Peyer's patch (tissue), 4 donors: ENCODE measurements at regions not wholly inside any gene's neighbourhood (a gene's known extent, or its start where the extent isn't known, plus 50 kb on each side); places are given as distances from the start of the nearest gene placed in this dataset.

ENCODE experiments used
- POLR2A ChIP-seq, 2 donors: fragments of 450-650 bp; IDR thresholded peaks; one replicate each; pipeline ENCODE4 v1.5.1; 2017; ENCODE audit warnings: antibody characterized with exemption in 2 of 2, mild to moderate bottlenecking in 2 of 2, moderate library complexity in 2 of 2
- TF ChIP-seq, protein P1 (sequence below), 6 experiments: fragments of 450-650 bp in 4 of 6; fragments of 200-600 bp in 2 of 6; sonication (generic) in 1 of 6; IDR thresholded peaks; one replicate each; pipeline ENCODE4 v1.5.1; 2017 to 2019; ENCODE audit warnings: antibody characterized with exemption in 6 of 6, mild to moderate bottlenecking in 3 of 6, moderate library complexity in 1 of 6

DNA sequence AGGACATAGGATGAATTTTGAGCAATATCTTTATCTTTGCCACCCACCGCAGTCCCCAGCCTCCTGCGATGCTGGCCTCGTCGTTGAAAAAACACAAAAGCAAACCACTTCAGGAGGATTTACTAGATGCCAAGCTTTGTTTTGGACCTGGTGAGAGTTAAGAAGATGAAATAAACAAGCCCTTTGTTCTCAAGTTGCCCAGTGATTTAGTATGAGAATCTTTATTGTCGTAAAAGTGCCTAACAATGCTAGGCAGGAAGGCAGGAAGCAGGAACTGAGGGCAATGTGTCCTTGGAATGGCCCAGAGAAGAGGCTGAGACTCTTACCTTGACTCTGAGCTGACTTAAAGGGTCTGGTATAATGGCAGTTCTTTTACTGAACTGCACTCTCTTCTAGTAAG, 116.0 kb downstream of the TRMT11 start:
- TF ChIP-seq, protein P1, sequence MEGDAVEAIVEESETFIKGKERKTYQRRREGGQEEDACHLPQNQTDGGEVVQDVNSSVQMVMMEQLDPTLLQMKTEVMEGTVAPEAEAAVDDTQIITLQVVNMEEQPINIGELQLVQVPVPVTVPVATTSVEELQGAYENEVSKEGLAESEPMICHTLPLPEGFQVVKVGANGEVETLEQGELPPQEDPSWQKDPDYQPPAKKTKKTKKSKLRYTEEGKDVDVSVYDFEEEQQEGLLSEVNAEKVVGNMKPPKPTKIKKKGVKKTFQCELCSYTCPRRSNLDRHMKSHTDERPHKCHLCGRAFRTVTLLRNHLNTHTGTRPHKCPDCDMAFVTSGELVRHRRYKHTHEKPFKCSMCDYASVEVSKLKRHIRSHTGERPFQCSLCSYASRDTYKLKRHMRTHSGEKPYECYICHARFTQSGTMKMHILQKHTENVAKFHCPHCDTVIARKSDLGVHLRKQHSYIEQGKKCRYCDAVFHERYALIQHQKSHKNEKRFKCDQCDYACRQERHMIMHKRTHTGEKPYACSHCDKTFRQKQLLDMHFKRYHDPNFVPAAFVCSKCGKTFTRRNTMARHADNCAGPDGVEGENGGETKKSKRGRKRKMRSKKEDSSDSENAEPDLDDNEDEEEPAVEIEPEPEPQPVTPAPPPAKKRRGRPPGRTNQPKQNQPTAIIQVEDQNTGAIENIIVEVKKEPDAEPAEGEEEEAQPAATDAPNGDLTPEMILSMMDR (IDR thresholded peaks at IDR 0.05) = no peak
- TF ChIP-seq POLR2A (IDR thresholded peaks at IDR 0.05) = no peak
